Medulla oblongata (tissue), 1 donor: ENCODE measurements at regions not wholly inside any gene's neighbourhood (a gene's known extent, or its start where the extent isn't known, plus 50 kb on each side); places are given as distances from the start of the nearest gene placed in this dataset.
A peak's percentile ranks its signal among the peaks of the same experiment; 100 is the strongest.
"Not testable (repeated sequence)": the region's sequence is repeated elsewhere in the genome, so short reads cannot be mapped to it uniquely, and the experiment has no call there.

Experiments used
- DNase-seq: peaks from one replicate; pipeline ENCODE4 v3.0.0-alpha.2; 2015; ENCODE audit errors: extremely low spot score

DNA sequence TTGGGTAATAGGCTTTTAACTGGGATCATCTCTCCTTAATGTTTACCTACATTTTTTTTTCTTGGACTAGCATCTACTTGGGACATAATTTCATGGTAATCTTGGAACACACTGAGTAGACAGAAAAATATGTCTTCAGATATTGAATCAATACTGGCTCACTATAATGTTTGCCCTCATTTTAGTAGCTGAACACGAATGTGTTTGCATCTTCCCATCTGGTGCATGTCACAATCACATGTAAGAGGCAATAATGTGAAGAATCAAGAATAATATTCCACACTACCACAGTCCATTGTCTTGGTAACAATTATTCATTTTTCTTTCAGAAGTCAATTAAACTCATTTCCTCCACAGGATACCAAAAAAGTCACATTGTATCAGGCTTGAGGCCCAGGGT, 382.7 kb upstream of the CDH10 start:
- DNase-seq = no peak

DNA sequence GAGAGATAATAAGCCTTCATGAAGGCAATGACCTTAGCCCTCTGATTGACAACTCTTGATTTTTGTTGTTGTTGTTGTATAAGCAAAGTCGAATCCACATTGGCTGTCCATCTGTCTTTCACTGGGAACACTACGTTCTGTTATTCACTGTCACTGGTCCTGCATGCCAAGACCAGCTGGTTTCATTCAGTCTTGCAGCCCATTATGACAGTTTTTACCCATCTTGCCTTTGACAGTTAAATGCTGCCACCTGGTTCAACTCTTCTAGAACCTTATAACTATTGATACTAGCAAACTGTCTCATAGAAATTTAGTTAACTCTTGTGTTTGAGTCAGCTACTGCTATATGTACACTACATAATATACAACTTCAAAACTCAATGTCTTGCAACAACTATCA, 382.3 kb upstream of the CDH10 start:
- DNase-seq = no peak

DNA sequence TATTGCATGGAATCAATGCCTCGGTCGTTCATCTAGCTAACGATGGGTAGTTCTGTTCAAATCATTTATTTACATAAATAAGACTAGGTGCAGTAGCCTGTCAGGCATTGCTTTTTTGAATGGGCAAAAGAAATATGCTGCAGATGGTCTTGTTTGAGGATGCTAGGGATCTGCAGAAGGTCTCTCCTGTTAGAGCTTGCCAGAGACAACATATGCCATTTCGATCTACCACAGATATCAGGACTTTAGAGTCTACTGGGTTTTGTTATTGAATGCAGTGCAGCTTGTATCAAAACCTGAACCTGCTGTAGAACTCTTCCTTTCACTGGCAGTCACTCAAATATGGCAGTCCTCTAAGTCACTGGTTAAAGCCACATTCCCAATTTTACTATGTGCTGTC, 381.1 kb upstream of the CDH10 start:
- DNase-seq = no peak

DNA sequence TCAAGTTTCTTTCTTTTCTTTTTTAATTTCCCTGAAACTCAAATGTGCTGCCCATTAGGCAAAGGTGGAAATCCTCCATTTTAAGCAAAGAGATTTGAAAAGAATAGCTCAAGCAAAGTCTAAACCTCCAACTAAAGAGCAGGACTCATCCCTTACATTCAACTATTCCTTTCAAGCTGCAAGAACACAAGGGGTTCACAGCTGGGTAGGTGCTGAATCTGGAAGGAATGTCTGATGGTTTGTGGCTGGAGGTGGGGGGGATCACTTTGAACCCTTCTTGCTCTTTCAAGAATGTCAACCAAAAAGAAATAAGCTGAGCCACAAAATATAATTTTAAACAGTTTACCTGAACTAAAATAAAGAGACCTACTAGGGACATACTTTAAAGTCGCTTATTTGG, 375.7 kb upstream of the CDH10 start:
- DNase-seq = no peak

DNA sequence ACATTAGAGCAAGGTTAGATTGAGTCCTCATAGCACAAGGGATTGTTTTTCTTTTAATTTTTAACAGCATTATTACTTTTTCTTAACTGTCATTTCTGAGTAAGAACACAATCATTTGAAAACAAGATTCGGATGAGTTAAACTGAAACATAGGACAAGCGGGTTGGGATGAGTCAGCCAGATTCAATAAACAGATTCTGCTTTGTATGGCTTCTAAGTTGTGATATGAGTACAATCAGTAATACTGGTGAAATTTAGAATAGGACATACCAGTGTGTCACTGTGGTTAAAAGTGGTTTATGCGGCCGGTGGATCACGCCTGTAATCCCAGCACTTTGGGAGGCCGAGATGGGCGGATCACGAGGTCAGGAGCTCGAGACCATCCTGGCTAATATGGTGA, 364.3 kb upstream of the CDH10 start:
- DNase-seq = no peak

DNA sequence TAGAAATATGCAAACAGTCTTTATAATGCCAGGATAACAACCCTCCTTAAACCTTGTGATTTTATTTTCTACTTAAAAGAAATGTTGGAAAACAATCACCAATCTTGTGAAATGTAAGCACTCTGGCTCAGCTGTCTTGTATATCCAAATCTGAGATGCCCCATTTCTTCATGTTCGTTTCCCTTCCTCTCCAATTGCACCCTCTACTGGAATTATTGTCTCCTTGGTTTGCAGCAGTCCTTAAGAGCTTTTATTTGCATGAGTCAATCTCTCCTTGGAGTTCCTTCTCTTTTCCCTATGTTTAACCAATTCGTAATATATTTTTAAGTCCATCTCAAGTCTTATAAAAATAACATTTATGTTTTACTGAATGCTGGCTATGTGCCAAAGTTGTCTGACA, 362.0 kb upstream of the CDH10 start:
- DNase-seq = peak; percentile 53

DNA sequence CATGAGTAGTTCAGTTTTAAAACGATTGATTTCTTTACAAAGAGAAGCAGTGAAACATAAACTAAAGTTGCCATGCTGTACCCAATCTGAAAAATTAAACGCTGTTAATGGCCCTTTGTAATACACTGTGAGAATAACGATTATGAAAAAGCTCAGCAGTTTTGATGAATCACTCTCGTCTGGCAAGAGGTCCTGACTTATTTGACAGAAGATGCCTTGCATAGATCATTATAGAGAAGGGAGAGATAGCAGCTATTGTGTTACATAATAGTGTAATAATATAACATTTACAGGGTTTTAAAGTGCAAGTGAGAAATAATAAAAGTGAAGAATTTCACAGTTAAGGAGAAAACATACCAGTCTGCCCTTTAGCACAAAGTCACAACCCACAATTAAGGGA, 361.5 kb upstream of the CDH10 start:
- DNase-seq = no peak

DNA sequence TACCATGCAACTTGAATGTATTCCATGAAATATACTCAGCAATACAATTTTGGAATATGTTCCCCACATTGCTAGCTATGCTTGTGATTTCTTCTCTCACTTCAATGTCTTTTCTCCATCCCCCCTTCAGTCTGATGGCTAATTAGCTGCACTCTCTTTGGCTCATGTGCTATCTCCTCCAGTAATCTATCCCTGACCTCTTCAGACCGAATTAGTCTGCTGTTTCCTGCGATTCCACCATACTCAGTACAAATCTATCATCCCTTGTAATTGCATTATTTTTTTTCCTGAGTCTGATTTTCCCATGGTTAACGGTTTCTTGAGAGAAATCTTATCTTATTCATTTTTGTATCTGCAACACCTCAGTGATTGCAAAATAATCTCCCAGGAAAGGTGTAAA, 360.7 kb upstream of the CDH10 start:
- no peak for DNase-seq

DNA sequence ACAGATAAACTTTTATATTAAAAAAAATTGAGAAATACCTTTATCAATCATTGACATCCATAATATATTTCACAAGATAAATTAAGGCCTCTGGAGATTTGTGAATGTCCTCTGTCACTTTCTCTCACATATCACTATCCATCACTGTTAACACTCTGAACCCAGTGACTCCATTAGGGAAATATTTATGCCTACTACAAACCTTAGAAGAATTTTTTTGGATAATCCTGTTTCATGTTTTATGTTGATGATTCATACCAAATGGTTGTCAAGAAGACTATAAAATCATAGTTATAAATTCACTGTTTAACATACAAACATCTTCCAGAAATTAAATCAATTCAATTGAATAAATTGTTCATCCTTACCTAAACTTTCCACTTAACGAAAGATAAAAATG, 357.6 kb upstream of the CDH10 start:
- DNase-seq = no peak

DNA sequence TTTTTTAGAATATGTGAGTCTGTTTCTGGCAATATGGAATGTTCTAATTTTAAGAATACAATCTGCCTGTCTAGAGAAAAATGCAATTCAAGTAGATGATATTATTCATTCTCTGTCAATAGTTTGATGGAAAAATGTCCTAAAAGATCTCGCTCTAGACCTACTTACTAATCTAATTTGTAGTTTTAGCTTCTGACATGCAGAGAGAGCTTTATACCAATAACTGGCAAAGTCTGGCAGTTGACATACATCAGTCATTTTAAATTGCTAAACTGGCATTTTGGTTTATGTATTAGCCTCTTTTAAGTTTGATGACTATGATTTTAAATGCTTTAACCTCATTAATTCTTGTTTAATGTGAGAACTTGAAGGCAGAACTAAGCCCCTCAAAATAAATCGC, 355.0 kb upstream of the CDH10 start:
- DNase-seq = no peak

DNA sequence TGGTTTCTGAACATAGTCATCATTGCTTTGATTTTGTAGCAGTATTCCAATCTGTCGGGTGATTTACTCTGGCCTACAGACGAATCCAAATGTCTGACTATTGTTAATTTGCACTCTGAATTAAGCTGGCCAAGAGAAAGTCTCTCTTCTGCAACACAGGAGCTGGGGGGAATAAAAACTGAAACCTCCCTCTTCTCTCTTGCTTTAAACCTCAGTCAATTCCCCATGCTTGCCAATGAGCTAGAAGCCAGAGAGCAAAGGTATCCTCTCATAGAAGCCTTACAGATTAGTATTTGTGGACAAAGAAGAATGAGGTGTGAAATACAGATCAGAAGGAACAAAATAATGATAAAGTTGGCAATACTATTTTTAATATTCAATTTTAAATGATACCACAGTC, 353.9 kb upstream of the CDH10 start:
- DNase-seq = no peak

DNA sequence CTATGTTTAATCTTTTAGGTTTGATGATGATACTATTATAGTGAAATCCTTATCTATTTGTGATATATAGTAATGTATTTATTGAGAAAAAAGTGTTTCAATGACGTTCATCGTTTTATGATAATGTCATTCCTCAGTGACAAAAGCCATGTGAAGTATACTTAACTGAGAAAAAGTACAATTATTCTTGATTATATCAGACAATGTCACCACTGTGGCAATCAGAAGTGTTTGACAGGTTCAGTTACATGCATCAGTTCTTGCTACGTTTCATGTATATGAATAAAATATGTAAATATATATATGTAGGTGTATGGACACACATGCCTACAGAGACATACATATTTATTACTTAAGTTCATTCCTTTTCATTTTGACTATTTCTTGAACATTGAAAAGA, 341.5 kb upstream of the CDH10 start:
- no peak for DNase-seq

DNA sequence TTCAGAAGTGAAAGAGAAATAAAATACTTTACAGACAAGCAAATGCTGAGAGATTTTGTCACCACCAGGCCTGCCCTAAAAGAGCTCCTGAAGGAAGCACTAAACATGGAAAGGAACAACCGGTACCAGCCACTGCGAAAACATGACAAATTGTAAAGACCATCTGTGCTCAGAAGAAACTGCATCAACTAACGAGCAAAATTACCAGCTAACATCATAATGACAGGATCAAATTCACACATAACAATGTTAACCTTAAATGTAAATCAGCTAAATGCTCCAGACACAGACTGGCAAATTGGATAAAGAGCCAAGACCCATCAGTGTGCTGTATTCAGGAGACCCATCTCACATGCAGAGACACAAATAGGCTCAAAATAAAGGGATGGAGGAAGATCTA, 333.8 kb upstream of the CDH10 start:
- not testable (repeated sequence) for DNase-seq

DNA sequence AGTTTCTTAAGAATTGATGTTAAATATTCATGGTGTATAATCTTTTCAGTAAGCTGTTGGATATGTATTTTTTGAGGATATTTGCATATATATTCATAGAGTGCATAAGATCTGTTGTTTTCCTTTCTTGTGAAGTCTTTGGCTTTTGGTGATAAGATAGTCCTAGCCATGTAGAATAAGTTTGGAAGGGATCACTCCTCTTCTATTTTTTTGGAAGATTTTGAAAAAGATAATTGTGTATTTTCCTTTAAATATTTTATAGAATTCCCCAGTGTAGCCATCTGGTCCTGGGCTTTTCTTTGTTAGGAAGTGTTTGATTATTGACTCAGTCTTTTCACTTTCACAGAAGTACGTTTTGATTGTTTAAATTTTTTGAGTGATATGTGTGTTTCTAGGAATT, 318.8 kb upstream of the CDH10 start:
- no peak for DNase-seq

DNA sequence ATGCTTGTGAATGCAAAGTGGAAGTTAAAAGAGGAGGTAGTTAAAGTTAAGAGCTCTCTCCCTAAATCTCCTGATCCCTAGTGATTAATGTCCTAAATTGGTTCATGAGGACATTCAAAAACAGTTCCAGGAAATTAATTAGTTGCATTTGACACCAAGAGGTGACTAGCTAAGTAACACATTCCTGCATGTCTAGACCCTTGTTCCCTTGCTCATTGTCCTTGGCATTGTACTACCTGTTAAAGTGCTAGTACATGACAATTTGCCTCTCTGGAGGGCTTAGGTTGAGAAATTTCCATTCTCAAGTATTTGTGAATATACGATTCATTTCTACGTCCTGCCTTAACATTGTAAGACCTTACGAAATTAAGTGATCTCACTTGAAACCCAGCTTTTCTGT, 278.6 kb upstream of the CDH10 start:
- DNase-seq = no peak

DNA sequence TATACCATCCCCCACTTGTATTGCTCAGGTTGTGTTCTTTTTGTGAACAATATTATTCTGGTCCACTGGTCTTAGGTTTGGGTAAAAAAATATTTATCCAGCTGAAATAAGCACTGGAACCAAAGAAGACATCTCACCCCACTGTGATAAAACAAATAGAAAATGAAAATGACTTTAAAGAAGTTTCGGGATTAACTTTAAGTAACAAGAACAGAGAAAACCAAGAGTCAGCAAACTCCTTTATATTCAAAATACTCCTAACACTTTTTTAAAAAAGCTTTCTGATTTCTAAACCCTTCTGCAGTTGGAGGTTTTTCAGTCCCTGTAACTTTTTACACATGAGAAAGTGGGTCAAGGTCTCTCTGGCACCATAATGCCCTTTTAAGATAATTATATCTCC, 273.9 kb upstream of the CDH10 start:
- no peak for DNase-seq

DNA sequence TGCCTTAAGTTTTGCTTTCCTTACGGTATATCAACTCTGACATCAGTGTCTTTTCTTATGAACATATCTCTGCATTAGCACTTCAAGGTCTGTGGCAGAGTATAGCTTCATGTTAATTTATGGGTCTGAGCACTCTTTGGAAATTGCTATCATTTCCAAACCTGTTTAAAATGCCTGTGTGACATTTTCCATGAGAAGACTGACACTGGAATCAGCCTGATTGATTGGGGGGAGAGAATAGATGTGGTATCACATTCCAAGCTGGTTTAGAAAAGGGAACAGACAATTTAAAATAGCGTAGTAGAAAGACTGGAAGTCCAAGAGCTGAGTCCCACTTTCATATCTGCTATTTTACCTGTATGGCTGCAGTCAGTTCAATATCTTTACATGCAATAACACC, 272.1 kb upstream of the CDH10 start:
- DNase-seq = no peak

DNA sequence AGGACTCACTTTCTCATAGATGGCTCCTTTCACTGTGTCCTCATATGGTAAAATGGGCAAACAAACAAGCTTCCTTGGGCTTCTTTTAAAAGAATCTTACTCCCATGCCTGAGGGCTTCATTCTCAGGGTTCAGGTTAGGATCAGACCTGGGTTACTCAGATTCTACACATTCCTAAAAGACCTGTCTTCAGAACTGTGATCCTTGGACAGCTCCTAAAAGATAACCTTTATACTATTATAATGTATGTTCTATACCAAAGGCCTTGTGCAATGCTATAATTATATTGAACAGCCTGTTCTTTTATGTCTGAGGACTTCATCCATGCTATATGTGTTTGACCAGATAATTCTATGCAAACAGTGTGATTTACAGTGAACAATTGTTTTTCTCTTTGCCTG, 264.4 kb upstream of the CDH10 start:
- no peak for DNase-seq

DNA sequence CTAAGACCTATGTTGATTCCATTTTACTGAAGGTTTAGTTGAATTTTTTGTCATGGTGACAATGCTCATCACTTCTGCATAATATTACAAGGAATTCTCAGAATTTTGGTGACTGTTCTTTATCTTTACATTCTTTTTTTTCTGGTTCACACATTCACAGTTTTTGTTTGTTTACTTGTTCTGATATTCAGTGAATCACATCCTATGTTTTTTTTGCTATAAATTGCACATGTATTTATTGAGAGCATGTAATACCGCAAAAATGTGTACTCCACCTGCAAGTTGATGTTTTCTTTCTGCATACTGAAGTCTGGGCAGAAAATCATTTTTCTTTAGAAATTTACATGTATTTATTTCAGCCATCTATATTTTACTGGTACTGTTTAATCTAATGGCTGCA, 261.9 kb upstream of the CDH10 start:
- no peak for DNase-seq

DNA sequence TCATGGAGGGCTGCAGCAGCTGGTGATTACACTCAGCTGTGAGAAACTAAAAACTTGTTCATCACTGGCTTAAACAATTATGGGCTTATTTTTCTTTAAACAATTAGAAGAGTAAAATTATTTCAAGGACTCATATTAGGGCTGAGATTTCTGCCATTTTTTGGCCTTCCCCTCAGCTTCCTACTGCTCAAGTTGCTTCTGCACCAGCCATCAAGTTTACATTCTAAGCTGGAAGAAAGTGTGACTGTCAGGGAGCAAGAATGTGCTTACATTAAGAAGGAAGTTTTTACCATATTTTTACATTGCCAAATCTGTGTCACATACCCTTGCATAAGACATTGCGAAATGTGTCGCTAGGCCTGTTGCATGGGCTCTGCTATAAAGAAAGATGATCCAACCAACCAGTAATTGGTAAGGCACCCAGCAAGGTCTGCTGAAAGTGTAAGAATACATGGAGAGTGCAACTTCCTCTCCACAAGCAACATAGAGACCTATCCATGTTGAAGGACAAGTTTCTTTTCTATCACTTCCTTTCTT, 260.3 kb upstream of the CDH10 start:
- DNase-seq = no peak

DNA sequence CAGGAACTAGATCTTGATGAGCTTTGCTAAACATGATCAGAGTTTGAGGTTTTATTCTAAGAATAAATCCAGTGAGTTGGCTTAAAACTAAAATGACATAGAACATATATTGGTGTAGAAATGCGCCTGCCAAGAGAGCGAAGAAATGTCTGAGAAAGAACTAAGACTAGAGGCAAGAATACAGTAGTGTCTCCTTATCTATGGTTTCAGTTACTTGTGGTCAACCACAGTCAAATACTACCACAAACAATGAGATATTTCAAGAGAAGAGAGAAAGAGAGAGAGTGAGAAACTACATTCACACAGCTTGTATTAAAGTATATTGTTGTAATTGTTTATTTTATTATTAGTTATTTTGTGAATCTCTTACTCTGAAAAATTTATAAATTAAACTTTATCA, 254.4 kb upstream of the CDH10 start:
- DNase-seq = no peak

DNA sequence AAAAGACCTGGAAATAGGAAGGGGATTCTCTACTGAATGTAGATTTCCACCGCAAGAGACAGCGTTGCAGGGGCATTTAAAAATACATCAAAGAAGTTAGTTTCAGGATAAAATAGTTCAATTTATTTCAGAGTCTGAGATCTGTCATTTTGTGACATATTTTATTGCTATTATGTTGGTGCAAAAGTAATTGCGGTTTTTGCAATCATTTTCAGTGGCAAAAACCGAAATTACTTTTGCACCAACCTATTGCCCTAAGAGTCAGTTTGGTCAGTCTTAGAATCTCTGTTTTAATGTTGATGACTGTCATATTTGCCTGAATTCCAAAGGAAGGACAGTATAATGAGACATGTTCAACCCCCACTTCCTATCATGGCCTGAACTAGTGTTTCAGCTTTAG, 219.5 kb upstream of the CDH10 start:
- DNase-seq = no peak

DNA sequence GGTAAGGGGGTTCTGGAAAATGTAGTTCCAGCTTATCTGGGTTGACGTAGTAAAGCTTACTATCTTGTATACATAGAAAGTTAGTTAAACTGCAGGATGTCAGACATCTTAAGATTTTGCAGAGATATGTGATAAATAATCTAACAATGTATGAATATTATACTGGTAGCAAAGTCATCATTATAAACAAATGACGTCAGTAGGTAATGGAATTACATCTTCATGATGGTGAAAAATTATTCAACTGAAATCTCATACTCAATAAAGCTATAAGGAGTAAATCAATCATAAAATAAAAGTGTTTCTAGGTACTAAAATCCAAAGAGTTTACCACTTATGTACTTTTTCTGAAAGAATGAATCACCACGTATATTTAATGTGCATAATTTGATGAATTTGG, 217.3 kb upstream of the CDH10 start:
- DNase-seq = no peak

DNA sequence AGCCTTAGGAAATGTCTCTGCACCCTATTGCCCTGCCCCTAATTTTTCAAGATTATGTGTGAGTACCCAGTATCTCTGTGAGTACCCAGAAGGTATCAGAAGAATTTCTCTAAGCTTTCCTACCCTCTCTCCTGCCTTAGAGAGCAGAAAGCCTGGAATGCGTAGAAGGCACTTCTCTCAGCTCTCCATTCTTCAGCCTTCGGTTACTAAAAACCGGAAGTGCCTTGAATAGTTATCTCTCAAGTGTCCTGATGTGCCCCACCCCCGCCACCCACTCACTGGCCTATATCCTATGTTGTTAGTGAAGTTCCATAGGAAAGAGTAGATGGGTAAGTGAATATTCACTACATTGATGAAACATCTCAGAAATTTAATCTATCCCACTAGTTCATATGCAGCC, 210.7 kb upstream of the CDH10 start:
- DNase-seq = no peak

DNA sequence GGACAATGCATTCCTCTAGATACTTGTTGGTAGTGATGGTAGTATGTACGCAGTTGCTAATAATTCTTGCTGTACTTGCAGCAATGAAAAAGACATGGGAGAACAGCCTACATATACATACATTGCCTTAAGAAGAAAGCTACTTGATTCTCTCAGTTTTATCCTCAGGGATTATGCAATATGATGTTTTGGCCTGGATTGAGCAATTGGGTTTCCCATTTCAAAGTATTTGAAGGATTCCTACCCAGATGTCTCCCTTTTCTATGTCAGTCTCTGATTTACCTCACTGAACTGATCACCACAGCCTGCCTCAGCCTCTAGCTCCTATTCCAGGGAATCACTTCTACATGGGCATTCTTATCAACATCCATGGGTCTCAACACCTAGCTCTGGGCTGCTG, 210.1 kb upstream of the CDH10 start:
- DNase-seq = no peak
